HG03175 (cell line): ENCODE measurements at regions not wholly inside any gene's neighbourhood (a gene's known extent, or its start where the extent isn't known, plus 50 kb on each side); places are given as distances from the start of the nearest gene placed in this dataset.

Experiments
- ATAC-seq: cut with Tn5 transposase; IDR thresholded peaks from one replicate; pipeline ENCODE4 v1.9.1; 2021; ENCODE audit warnings: mild to moderate bottlenecking, moderate library complexity; ENCODE audit not compliant: unreplicated experiment

- no peak for ATAC-seq
These were observed 533.8 kb upstream of the PCDH9 start for GRCh38 chr13:67763984-67764383.

GRCh38 chr13:67763384-67763783, 533.2 kb upstream of the PCDH9 start:
- no peak for ATAC-seq

GRCh38 chr13:67758975-67759374, 528.8 kb upstream of the PCDH9 start:
- ATAC-seq = no peak

GRCh38 chr13:67754012-67754411, 523.9 kb upstream of the PCDH9 start:
- no peak for ATAC-seq

- ATAC-seq = no peak
These were observed 522.6 kb upstream of the PCDH9 start for GRCh38 chr13:67752759-67753158.

- no peak for ATAC-seq
These were observed 512.3 kb upstream of the PCDH9 start for GRCh38 chr13:67742478-67742877.

- no peak for ATAC-seq
These were observed 510.9 kb upstream of the PCDH9 start for GRCh38 chr13:67740871-67741535.

- ATAC-seq = no peak
These were observed 506.7 kb upstream of the PCDH9 start for GRCh38 chr13:67736646-67737420.

- no peak for ATAC-seq
These were observed 505.5 kb upstream of the PCDH9 start for GRCh38 chr13:67735651-67736050.

- ATAC-seq = no peak
These were observed 496.8 kb upstream of the PCDH9 start for GRCh38 chr13:67726979-67727378.

- ATAC-seq = no peak
These were observed 495.9 kb upstream of the PCDH9 start for GRCh38 chr13:67725999-67726398.

- ATAC-seq = no peak
These were observed 483.4 kb upstream of the PCDH9 start for GRCh38 chr13:67713571-67713970.

GRCh38 chr13:67696775-67697174, 466.6 kb upstream of the PCDH9 start:
- no peak for ATAC-seq

- no peak for ATAC-seq
These were observed 434.4 kb upstream of the PCDH9 start for GRCh38 chr13:67664502-67664901.

GRCh38 chr13:67662997-67663396, 432.9 kb upstream of the PCDH9 start:
- ATAC-seq = no peak

- no peak for ATAC-seq
These were observed 422.8 kb upstream of the PCDH9 start for GRCh38 chr13:67652887-67653286.

- ATAC-seq = no peak
These were observed 421.9 kb upstream of the PCDH9 start for GRCh38 chr13:67651908-67652465.

- no peak for ATAC-seq
These were observed 420.3 kb upstream of the PCDH9 start for GRCh38 chr13:67650471-67650870.

GRCh38 chr13:67645874-67646467, 415.8 kb upstream of the PCDH9 start:
- no peak for ATAC-seq

- no peak for ATAC-seq
These were observed 413.4 kb upstream of the PCDH9 start for GRCh38 chr13:67643516-67644055.

- no peak for ATAC-seq
These were observed 412.5 kb upstream of the PCDH9 start for GRCh38 chr13:67642657-67643056.

GRCh38 chr13:67635754-67636153, 405.6 kb upstream of the PCDH9 start:
- no peak for ATAC-seq
